Keratinocyte (primary cell): ENCODE measurements at regions not wholly inside any gene's neighbourhood (a gene's known extent, or its start where the extent isn't known, plus 50 kb on each side); places are given as distances from the start of the nearest gene placed in this dataset.

ENCODE experiments used
- CTCF ChIP-seq, 3 experiments: IDR thresholded peaks in 1 of 3; conservative IDR thresholded peaks in 1 of 3; optimal IDR thresholded peaks in 1 of 3; 2 replicates in 2 of 3; 3 replicates in 1 of 3; pipeline versions ENCODE3 to v1.5.1; 2011; ENCODE audit warnings: low read length in 3 of 3, mild to moderate bottlenecking in 3 of 3, moderate library complexity in 2 of 3, control low read depth in 1 of 3, inconsistent platforms in 1 of 3; ENCODE audit not compliant: insufficient read depth in 2 of 3; ENCODE audit errors: extremely low read depth in 1 of 3
- EZH2 ChIP-seq: IDR thresholded peaks from one replicate; pipeline ENCODE4 v1.6.1; 2012; ENCODE audit warnings: inconsistent platforms, mild to moderate bottlenecking, low read length, moderate library complexity

GRCh38 chr5:74052441-74053221, 426.6 kb downstream of the ARHGEF28 start:
- TF ChIP-seq CTCF (optimal IDR thresholded peaks at IDR 0.05 in 1 of 3, IDR thresholded peaks at IDR 0.05 in 1 of 3, conservative IDR thresholded peaks at IDR 0.05 in 1 of 3; ENCODE audit: extremely low read depth in 1 of 3, insufficient read depth in 2 of 3, low read length in 3 of 3), result peak in 1 of 3 experiments; percentile 19
- no peak for TF ChIP-seq EZH2
